HG03060 (cell line): ENCODE measurements at regions not wholly inside any gene's neighbourhood (a gene's known extent, or its start where the extent isn't known, plus 50 kb on each side); places are given as distances from the start of the nearest gene placed in this dataset.
"Not testable (repeated sequence)": the region's sequence is repeated elsewhere in the genome, so short reads cannot be mapped to it uniquely, and the experiment has no call there.

Experiments
- ATAC-seq: cut with Tn5 transposase; IDR thresholded peaks from one replicate; pipeline ENCODE4 v1.9.1; 2021; ENCODE audit warnings: low read depth, moderate number of reproducible peaks; ENCODE audit not compliant: unreplicated experiment

DNA sequence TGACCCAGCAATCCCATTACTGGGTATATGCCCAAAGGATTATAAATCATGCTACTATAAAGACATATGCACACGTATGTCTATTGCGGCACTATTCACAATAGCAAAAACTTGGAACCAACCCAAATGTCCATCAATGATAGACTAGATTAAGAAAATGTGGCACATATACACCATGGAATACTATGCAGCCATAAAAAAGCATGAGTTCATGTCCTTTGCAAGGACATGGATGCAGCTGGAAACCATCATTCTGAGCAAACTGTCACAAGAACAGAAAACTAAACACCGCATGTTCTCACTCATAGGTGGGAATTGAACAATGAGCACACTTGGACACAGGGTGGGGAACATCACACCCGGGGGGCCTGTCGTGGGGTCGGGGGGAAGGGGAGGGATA lies 80.1 kb upstream of the TMEM170B start:
- not testable (repeated sequence) for ATAC-seq

DNA sequence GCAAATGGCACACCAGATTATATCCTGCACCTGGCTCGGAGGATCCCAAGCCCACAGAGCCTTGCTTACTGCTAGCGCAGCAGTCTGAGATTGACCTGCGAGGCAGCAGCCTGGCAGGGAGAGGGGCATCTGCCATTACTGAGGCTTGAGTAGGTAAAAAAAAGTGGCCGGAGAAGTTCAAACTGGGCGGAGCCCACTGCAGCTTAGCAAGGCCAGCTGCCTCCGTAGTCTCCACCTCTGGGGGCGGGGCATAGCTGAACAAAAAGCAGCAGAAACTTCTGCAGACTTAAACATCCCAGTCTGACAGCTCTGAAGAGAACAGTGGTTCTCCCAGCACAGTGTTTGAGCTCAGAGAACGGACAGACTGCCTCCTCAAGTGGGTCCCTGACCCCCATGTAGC lies 85.4 kb upstream of the TMEM170B start:
- not testable (repeated sequence) for ATAC-seq

- no peak for ATAC-seq
Measured at GRCh38 chr6:11450037-11450436, 87.5 kb upstream of the TMEM170B start.

- no peak for ATAC-seq
Measured at GRCh38 chr6:11449408-11449807, 88.1 kb upstream of the TMEM170B start.

GRCh38 chr6:11448038-11448437 lies 89.5 kb upstream of the TMEM170B start:
- ATAC-seq = no peak

GRCh38 chr6:11447265-11447664 lies 90.3 kb upstream of the TMEM170B start:
- no peak for ATAC-seq

- ATAC-seq = no peak
Measured at GRCh38 chr6:11445146-11445545, 92.4 kb upstream of the TMEM170B start.

- ATAC-seq = not testable (repeated sequence)
Measured at GRCh38 chr6:11443125-11443524, 94.4 kb upstream of the TMEM170B start.

GRCh38 chr6:11442495-11442894 lies 95.1 kb upstream of the TMEM170B start:
- no peak for ATAC-seq

GRCh38 chr6:11439876-11440275 lies 97.7 kb upstream of the TMEM170B start:
- ATAC-seq = no peak

- ATAC-seq = no peak
Measured at GRCh38 chr6:11439017-11439420, 98.5 kb upstream of the TMEM170B start.

DNA sequence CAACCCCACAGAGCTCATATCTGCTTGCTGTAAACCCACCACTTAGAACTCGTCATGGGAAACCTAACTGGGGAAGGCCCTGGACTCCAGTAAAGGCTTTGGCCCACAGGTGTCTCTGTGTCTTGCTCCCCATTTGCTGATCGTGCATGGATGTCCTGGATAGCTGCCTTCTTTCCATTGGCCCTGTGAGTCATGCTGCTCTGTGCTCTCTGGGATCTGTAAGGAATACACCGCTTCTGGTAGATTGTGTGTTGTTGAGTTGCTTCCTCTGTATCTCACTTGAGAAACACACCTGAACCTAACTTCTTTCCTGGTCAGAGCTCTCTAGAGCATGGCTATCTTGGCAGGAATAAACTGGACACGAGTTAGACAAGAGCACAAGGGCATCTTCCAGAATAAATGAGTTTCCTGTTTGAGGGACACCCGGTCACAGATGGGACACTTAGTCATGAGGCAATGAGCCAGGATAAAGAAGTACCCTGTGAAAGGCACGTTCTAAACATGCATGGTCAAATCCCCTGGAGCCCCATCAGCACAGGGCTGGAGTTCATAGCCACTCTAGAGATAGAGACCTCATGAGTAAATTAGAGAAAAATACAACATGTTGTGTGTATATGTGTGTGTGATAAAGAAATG lies 99.6 kb upstream of the TMEM170B start:
- no peak for ATAC-seq

- no peak for ATAC-seq
Measured at GRCh38 chr6:11436508-11437096, 100.9 kb upstream of the TMEM170B start.

DNA sequence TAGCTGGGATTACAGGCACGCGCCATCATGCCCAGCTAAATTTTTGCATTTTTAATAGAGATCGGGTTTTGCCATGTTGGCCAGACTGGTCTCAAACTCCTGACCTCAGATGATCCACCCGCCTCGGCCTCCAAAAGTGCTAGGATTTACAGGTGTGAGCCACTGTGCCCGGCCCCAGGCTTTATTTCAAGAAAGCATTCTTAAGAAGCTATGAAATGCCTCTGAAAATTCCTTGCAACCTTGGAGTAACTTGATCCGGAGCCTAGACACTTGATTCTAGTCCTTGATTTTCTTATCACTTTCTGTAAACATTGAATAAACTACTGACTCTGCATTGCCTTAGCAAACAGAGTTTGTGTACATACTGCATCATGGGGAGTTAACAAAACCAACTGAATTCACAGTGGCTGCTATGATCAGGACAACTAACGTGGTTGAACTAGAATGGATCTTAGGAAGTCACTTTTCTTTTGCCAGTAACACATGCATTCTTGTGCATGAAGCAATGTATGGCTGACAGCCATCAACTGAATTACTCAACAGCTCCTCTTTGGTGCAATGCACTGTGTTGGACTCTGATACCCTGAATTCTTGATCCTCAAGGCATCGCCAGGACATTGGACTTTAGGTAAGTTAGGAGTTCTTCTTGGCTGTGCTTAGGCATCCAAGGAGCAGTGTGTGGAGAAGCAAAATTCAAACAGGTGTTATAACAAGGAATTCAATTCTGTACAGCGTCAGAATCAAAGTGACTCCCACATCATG lies 102.8 kb upstream of the TMEM170B start:
- no peak for ATAC-seq

DNA sequence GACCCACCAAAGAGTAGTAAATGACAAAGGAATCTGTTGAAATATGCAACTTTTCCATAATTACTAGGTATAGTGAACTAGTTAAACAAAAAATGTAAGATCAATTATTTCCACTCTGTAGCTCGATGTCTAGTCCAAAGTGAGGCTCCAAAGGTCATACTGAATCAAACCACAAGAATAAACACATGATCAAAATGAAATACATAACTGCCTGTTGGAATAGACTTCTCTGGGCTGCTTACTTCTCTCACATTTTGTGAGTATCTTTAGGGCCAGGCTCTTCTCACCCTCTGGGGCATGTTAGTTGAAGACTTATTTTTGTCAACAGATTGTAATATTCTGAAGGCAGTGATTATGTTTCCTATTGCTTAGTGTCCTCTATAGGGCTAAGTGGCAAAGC lies 103.7 kb upstream of the TMEM170B start:
- ATAC-seq = no peak

- ATAC-seq = no peak
Measured at GRCh38 chr6:11432713-11433450, 104.7 kb upstream of the TMEM170B start.

DNA sequence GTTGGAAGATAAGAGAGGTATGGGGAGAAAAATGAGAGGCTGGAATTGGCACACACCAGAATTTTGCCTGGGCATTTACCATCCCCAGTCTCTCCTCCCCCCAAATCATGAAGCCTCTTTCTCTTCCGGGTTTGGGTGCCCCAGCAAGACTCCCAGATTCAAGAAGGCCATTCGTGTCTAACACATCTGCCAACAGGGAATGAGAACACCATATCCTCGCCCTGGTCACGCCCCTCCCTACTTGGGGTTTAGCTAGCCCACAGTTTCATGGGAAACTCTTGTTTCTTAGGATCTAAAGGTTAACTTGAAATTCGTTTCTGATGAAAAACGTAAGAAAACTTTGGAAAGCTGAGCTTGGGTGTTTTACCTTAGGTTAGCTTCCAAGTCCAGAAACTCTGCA lies 105.5 kb upstream of the TMEM170B start:
- no peak for ATAC-seq

DNA sequence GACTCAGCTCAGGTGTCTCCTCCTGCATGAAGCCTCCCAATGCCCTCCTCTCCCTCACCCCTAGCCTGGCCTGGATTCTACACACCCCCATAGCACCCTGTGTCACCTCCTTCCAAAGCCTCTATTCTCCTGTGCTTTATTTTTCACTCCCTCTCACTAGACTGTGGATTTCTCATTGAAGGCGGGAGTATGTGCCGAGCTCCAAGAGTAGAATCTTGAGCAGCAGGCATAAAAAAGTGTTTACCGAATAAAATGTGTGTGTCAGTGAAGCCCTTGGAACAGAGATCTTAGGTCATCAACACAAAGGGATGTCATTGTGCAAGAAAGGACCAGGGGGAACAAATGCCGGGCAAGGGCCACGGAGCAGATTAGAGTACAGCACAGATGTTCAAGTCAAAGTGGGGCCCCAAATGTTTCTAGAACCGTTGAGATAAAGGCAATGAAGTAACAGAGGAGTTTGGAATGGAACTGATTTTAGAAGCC lies 106.1 kb upstream of the TMEM170B start:
- no peak for ATAC-seq

- ATAC-seq = no peak
Measured at GRCh38 chr6:11430036-11430435, 107.5 kb upstream of the TMEM170B start.

- ATAC-seq = no peak
Measured at GRCh38 chr6:11429577-11429976, 108.0 kb upstream of the TMEM170B start.

DNA sequence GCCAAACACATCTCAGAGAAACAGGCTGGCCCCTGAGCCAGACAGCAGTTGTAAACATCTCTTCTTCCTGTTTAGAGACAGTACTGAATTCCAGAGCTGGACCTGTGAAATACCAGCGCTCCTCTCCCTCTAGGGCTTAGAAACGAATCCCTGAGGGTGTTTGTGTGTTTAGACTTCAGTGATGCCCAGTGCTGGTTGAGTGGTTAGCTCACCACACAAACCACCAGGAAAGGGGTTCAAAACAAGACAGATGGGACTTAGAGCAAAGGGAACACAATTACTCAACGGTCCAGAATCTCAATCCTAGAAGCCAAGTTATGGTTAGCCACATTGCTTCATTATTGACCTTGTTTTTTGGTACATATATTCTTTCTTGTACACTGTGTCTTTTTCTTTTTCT lies 108.7 kb upstream of the TMEM170B start:
- ATAC-seq = no peak
